ENCODE measurements at regions not wholly inside any gene's neighbourhood (a gene's known extent, or its start where the extent isn't known, plus 50 kb on each side); places are given as distances from the start of the nearest gene placed in this dataset.

GRCh38 chr11:33988586-33989370 is 62.8 kb upstream of the CAPRIN1 start:
- TF ChIP-seq CTCF (conservative IDR thresholded peaks at IDR 0.05) = no peak
- no peak for TF ChIP-seq EZH2 (IDR thresholded peaks at IDR 0.05; ENCODE audit: low read depth)
